HEK293 (cell line): ENCODE measurements at regions not wholly inside any gene's neighbourhood (a gene's known extent, or its start where the extent isn't known, plus 50 kb on each side); places are given as distances from the start of the nearest gene placed in this dataset.
A peak's percentile ranks its signal among the peaks of the same experiment; 100 is the strongest.

Experiments used
- CTCF ChIA-PET: fragments of 350-600 bp; formaldehyde crosslinking; extraction: SDS; loops from one replicate; lab custom pipeline; 2021; ENCODE audit warnings: antibody characterized with exemption; lab: Yijun Ruan, JAX
- POLR2A ChIA-PET: fragments of 300-600 bp; formaldehyde crosslinking; extraction: SDS; loops from one replicate; lab custom pipeline; 2020; ENCODE audit warnings: antibody characterized with exemption, inconsistent platforms; lab: Yijun Ruan, JAX
- H3K27ac ChIP-seq: fragments of 200-500 bp; sonication (Bioruptor generic); 2 replicates; pipeline ENCODE4 v1.5.1; 2014; ENCODE audit warnings: low read depth, low read length, control low read depth, inconsistent platforms; ENCODE audit errors: extremely low read depth
- H3K36me3 ChIP-seq, 2 experiments: fragments of 200-500 bp in 1 of 2; sonication (Bioruptor generic) in 1 of 2; 1 replicate in 1 of 2; 2 replicates in 1 of 2; pipeline ENCODE4 v1.5.1; 2014 to 2017; ENCODE audit warnings: inconsistent platforms in 2 of 2, low read length in 2 of 2; ENCODE audit not compliant: control insufficient read depth in 2 of 2, insufficient read depth in 1 of 2
- H3K4me1 ChIP-seq: fragments of 200-500 bp; sonication (Bioruptor generic); 2 replicates; pipeline ENCODE4 v1.5.1; 2014; ENCODE audit warnings: mild to moderate bottlenecking, low read length, inconsistent platforms; ENCODE audit not compliant: control insufficient read depth, insufficient read depth
- H3K4me3 ChIP-seq: 2 replicates; pipeline ENCODE4 v1.5.1; 2011; ENCODE audit warnings: low read depth, mild to moderate bottlenecking, control low read depth, low read length, moderate library complexity
- H3K9me3 ChIP-seq: fragments of 200-500 bp; sonication (Bioruptor generic); 2 replicates; pipeline ENCODE4 v1.5.1; 2014; ENCODE audit warnings: low read depth, low read length, inconsistent platforms; ENCODE audit not compliant: control insufficient read depth, insufficient read depth
- BCL11A ChIP-seq: fragments of 450-650 bp; formaldehyde crosslinking; IDR thresholded peaks from 2 replicates; pipeline ENCODE4 v1.5.1; 2016; ENCODE audit warnings: low read depth, missing biosample characterization, missing genetic modification characterization
- BCL6B ChIP-seq: fragments of 450-650 bp; formaldehyde crosslinking; IDR thresholded peaks from 2 replicates; pipeline ENCODE4 v1.5.1; 2017; ENCODE audit warnings: missing biosample characterization, missing genetic modification characterization
- INSM2 ChIP-seq: fragments of 450-650 bp; formaldehyde crosslinking; IDR thresholded peaks from 2 replicates; pipeline ENCODE4 v1.5.1; 2016; ENCODE audit warnings: missing biosample characterization, missing genetic modification characterization
- OVOL3 ChIP-seq: fragments of 450-650 bp; formaldehyde crosslinking; IDR thresholded peaks from 2 replicates; pipeline ENCODE4 v1.5.1; 2016; ENCODE audit warnings: missing biosample characterization, missing genetic modification characterization
- YY1 ChIP-seq: fragments of 450-650 bp; formaldehyde crosslinking; IDR thresholded peaks from 2 replicates; pipeline ENCODE4 v1.5.1; 2018; ENCODE audit warnings: missing biosample characterization, missing genetic modification characterization
- ZFHX2 ChIP-seq: fragments of 450-650 bp; formaldehyde crosslinking; conservative IDR thresholded peaks from 2 replicates; pipeline ENCODE4 v1.5.1; 2016; ENCODE audit warnings: missing biosample characterization, missing genetic modification characterization
- ZFP37 ChIP-seq: fragments of 450-650 bp; formaldehyde crosslinking; IDR thresholded peaks from 2 replicates; pipeline ENCODE4 v1.5.1; 2016; ENCODE audit warnings: missing biosample characterization, missing genetic modification characterization
- ZNF140 ChIP-seq: fragments of 450-650 bp; formaldehyde crosslinking; IDR thresholded peaks from 2 replicates; pipeline ENCODE4 v1.5.1; 2016; ENCODE audit warnings: missing biosample characterization, missing genetic modification characterization
- ZNF169 ChIP-seq: fragments of 450-650 bp; formaldehyde crosslinking; IDR thresholded peaks from 2 replicates; pipeline ENCODE4 v1.5.1; 2016; ENCODE audit warnings: missing biosample characterization, missing genetic modification characterization
- ZNF2 ChIP-seq: fragments of 450-650 bp; formaldehyde crosslinking; IDR thresholded peaks from 2 replicates; pipeline ENCODE4 v1.5.1; 2016; ENCODE audit warnings: missing biosample characterization, missing genetic modification characterization
- ZNF223 ChIP-seq: fragments of 450-650 bp; formaldehyde crosslinking; IDR thresholded peaks from 2 replicates; pipeline ENCODE4 v1.5.1; 2016; ENCODE audit warnings: missing biosample characterization, missing genetic modification characterization
- ZNF274 ChIP-seq, 2 experiments: fragments of 200-500 bp in 1 of 2; fragments of 450-650 bp in 1 of 2; sonication (Bioruptor generic) in 1 of 2; formaldehyde crosslinking in 1 of 2; IDR thresholded peaks; 2 replicates each; pipeline versions ENCODE4 v1.5.1 to v1.6.1; 2014 to 2016; ENCODE audit warnings: borderline replicate concordance in 1 of 2, inconsistent platforms in 1 of 2, low read length in 1 of 2, missing biosample characterization in 1 of 2, missing genetic modification characterization in 1 of 2
- ZNF585B ChIP-seq: fragments of 450-650 bp; formaldehyde crosslinking; IDR thresholded peaks from 2 replicates; pipeline ENCODE4 v1.5.1; 2016; ENCODE audit warnings: missing biosample characterization, missing genetic modification characterization
- ZNF785 ChIP-seq: fragments of 450-650 bp; formaldehyde crosslinking; IDR thresholded peaks from 2 replicates; pipeline ENCODE4 v1.5.1; 2016; ENCODE audit warnings: missing biosample characterization, missing genetic modification characterization
- ZNF791 ChIP-seq: fragments of 450-650 bp; formaldehyde crosslinking; IDR thresholded peaks from 2 replicates; pipeline ENCODE4 v1.5.1; 2016; ENCODE audit warnings: missing biosample characterization, missing genetic modification characterization
- ZNF792 ChIP-seq: fragments of 450-650 bp; formaldehyde crosslinking; IDR thresholded peaks from 2 replicates; pipeline ENCODE4 v1.5.1; 2016; ENCODE audit warnings: missing biosample characterization, missing genetic modification characterization
- TF ChIP-seq, protein P1 (sequence below): fragments of 450-650 bp; formaldehyde crosslinking; conservative IDR thresholded peaks from 2 replicates; pipeline ENCODE4 v1.5.1; 2016; ENCODE audit warnings: low read depth, missing biosample characterization, missing genetic modification characterization
- TF ChIP-seq, protein P2 (sequence below): fragments of 450-650 bp; formaldehyde crosslinking; IDR thresholded peaks from 2 replicates; pipeline ENCODE4 v1.5.1; 2016; ENCODE audit warnings: missing biosample characterization, missing genetic modification characterization
- TF ChIP-seq, protein P3 (sequence below): fragments of 450-650 bp; formaldehyde crosslinking; IDR thresholded peaks from 2 replicates; pipeline ENCODE4 v1.5.1; 2016; ENCODE audit warnings: missing biosample characterization, missing genetic modification characterization
- TF ChIP-seq, protein P4 (sequence below): fragments of 450-650 bp; formaldehyde crosslinking; IDR thresholded peaks from 2 replicates; pipeline ENCODE4 v1.5.1; 2016; ENCODE audit warnings: missing biosample characterization, missing genetic modification characterization

DNA sequence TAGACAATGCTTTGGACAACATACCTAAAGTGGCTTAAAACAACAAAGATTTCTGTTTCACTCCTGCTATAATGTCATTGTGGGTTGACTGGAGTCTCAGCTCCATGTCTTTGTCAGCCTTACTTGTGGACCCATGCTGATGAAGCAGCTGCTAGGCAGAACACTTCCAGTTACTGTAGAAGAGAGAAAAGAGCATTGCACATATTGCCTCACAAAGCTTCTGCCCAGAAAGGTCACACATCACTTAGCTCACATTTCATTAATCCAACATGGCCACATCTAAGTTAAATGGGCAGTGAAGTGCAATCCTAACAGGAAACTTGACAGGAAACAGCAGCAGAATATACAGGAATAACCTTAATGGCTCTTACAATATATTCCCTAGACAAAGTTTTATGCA lies 480.5 kb upstream of the HTR1E start (continued):
- TF ChIP-seq, protein P1, sequence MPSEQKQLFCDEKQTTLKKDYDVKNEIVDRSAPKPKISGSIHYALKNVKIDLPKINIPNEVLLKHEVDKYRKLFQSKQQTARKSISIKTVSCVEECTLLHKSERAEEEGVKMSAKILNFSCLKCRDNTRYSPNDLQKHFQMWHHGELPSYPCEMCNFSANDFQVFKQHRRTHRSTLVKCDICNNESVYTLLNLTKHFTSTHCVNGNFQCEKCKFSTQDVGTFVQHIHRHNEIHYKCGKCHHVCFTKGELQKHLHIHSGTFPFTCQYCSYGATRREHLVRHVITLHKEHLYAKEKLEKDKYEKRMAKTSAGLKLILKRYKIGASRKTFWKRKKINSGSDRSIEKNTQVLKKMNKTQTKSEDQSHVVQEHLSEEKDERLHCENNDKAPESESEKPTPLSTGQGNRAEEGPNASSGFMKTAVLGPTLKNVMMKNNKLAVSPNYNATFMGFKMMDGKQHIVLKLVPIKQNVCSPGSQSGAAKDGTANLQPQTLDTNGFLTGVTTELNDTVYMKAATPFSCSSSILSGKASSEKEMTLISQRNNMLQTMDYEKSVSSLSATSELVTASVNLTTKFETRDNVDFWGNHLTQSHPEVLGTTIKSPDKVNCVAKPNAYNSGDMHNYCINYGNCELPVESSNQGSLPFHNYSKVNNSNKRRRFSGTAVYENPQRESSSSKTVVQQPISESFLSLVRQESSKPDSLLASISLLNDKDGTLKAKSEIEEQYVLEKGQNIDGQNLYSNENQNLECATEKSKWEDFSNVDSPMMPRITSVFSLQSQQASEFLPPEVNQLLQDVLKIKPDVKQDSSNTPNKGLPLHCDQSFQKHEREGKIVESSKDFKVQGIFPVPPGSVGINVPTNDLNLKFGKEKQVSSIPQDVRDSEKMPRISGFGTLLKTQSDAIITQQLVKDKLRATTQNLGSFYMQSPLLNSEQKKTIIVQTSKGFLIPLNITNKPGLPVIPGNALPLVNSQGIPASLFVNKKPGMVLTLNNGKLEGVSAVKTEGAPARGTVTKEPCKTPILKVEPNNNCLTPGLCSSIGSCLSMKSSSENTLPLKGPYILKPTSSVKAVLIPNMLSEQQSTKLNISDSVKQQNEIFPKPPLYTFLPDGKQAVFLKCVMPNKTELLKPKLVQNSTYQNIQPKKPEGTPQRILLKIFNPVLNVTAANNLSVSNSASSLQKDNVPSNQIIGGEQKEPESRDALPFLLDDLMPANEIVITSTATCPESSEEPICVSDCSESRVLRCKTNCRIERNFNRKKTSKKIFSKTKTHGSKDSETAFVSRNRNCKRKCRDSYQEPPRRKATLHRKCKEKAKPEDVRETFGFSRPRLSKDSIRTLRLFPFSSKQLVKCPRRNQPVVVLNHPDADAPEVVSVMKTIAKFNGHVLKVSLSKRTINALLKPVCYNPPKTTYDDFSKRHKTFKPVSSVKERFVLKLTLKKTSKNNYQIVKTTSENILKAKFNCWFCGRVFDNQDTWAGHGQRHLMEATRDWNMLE, result no peak

DNA sequence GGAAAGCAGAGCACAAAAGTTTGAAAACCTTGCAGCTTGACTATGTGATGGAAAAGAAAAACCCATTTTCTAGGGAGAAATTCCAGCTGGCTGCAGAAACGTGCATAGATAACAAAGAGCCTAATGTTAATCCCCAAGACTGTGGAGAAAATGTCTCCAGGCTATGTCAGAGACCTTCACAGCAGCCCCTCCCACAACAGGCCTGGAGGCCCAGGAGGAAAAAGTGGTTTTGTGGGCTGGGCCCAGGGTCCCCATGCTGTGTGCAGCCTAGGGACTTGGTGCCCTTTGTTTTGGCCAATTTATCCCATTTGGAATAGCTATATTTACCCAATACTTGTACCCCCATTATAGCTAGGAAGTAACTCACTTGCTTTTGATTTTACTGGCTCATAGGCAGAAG lies 484.1 kb upstream of the HTR1E start:
- no peak overlapping the region for H3K4me3 ChIP-seq
- POLR2A ChIA-PET, result no interaction called here
- no peaks in the 10 kb centered on the region for H3K4me1 ChIP-seq
- CTCF ChIA-PET, result no interaction called here
- no peak overlapping the region for H3K27ac ChIP-seq
- TF ChIP-seq ZNF585B (tag by site-specific recombination) (peak; percentile 79), ZFP37 (tag by site-specific recombination) (no peak)
- H3K9me3 ChIP-seq, result no peaks in the 10 kb centered on the region
- H3K36me3 ChIP-seq, result no peaks in the 10 kb centered on the region

DNA sequence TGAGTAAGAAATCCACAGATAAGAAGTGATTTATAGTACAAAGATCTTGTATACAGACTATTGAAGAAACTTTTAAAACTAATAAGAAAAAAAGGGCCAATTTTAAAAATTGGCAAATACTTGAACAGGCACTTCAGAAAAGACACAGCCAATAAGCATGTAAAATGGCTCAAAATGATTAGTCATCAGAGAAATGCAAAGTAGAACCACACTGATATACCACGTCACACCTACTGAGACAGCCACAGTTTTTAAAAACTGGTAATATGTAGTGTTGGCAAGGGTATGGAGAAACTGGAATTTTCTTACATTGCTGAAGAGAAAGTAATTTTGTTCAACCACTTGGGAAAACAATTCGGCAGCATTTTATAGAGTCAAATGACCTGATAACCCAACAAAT lies 488.9 kb upstream of the HTR1E start:
- Histone ChIP-seq H3K36me3 (no peaks in the 10 kb centered on the region), H3K9me3 (no peaks in the 10 kb centered on the region), H3K27ac (no peak overlapping the region), H3K4me3 (no peak overlapping the region), H3K4me1 (no peaks in the 10 kb centered on the region)
- ChIA-PET CTCF (interaction anchor here (0.7 kb wide), 1 partner anchor 873 kb away, joined by 3 read pairs; no protein-coding TSS in a partner anchor), POLR2A (no interaction called here)
- TF ChIP-seq ZNF785 (tag by site-specific recombination) (no peak), BCL6B (tag by site-specific recombination) (no peak), ZNF140 (tag by site-specific recombination) (no peak), YY1 (no peak), ZNF2 (tag by site-specific recombination) (no peak), OVOL3 (tag by site-specific recombination) (no peak), ZNF169 (tag by site-specific recombination) (no peak), ZNF223 (tag by site-specific recombination) (no peak), INSM2 (tag by site-specific recombination) (no peak), ZFHX2 (tag by site-specific recombination) (no peak), ZNF791 (tag by site-specific recombination) (no peak), ZNF792 (tag by site-specific recombination) (no peak), ZNF274 (IDR thresholded peaks at IDR 0.05; ENCODE audit: low read length) (no peak), ZNF274 (tag by site-specific recombination; IDR thresholded peaks at IDR 0.05; ENCODE audit: borderline replicate concordance) (no peak), BCL11A (tag by site-specific recombination) (no peak)
- TF ChIP-seq, protein P2, sequence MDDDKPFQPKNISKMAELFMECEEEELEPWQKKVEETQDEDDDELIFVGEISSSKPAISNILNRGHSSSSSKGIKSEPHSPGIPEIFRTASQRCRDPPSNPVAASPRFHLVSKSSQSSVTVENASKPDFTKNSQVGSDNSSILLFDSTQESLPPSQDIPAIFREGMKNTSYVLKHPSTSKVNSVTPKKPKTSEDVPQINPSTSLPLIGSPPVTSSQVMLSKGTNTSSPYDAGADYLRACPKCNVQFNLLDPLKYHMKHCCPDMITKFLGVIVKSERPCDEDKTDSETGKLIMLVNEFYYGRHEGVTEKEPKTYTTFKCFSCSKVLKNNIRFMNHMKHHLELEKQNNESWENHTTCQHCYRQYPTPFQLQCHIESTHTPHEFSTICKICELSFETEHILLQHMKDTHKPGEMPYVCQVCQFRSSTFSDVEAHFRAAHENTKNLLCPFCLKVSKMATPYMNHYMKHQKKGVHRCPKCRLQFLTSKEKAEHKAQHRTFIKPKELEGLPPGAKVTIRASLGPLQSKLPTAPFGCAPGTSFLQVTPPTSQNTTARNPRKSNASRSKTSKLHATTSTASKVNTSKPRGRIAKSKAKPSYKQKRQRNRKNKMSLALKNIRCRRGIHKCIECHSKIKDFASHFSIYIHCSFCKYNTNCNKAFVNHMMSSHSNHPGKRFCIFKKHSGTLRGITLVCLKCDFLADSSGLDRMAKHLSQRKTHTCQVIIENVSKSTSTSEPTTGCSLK, result no peak
- TF ChIP-seq, protein P3, sequence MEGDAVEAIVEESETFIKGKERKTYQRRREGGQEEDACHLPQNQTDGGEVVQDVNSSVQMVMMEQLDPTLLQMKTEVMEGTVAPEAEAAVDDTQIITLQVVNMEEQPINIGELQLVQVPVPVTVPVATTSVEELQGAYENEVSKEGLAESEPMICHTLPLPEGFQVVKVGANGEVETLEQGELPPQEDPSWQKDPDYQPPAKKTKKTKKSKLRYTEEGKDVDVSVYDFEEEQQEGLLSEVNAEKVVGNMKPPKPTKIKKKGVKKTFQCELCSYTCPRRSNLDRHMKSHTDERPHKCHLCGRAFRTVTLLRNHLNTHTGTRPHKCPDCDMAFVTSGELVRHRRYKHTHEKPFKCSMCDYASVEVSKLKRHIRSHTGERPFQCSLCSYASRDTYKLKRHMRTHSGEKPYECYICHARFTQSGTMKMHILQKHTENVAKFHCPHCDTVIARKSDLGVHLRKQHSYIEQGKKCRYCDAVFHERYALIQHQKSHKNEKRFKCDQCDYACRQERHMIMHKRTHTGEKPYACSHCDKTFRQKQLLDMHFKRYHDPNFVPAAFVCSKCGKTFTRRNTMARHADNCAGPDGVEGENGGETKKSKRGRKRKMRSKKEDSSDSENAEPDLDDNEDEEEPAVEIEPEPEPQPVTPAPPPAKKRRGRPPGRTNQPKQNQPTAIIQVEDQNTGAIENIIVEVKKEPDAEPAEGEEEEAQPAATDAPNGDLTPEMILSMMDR, result no peak
- TF ChIP-seq, protein P4, sequence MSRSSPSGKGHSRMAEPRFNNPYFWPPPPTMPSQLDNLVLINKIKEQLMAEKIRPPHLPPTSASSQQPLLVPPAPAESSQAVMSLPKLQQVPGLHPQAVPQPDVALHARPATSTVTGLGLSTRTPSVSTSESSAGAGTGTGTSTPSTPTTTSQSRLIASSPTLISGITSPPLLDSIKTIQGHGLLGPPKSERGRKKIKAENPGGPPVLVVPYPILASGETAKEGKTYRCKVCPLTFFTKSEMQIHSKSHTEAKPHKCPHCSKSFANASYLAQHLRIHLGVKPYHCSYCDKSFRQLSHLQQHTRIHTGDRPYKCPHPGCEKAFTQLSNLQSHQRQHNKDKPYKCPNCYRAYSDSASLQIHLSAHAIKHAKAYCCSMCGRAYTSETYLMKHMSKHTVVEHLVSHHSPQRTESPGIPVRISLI, result no peak
